GM18861 (cell line): ENCODE measurements at regions not wholly inside any gene's neighbourhood (a gene's known extent, or its start where the extent isn't known, plus 50 kb on each side); places are given as distances from the start of the nearest gene placed in this dataset.

Experiments
- ATAC-seq: cut with Tn5 transposase; IDR thresholded peaks from one replicate; pipeline ENCODE4 v1.9.1; 2021; ENCODE audit not compliant: unreplicated experiment

GRCh38 chr11:116563028-116563711 is 209.6 kb downstream of the BUD13 start:
- ATAC-seq: no peak

GRCh38 chr11:116560589-116560988 is 212.2 kb downstream of the BUD13 start:
- no peak for ATAC-seq

- no peak for ATAC-seq
These were observed 214.1 kb downstream of the BUD13 start for GRCh38 chr11:116558504-116559211.

- no peak for ATAC-seq
These were observed 215.5 kb downstream of the BUD13 start for GRCh38 chr11:116557282-116557681.

- ATAC-seq: no peak
These were observed 216.3 kb downstream of the BUD13 start for GRCh38 chr11:116556483-116556882.

- no peak for ATAC-seq
These were observed 219.3 kb downstream of the BUD13 start for GRCh38 chr11:116553482-116553881.

- ATAC-seq: no peak
These were observed 221.2 kb downstream of the BUD13 start for GRCh38 chr11:116551576-116551975.

- ATAC-seq: no peak
These were observed 224.5 kb downstream of the BUD13 start for GRCh38 chr11:116548256-116548655.

GRCh38 chr11:116547571-116547970 is 225.2 kb downstream of the BUD13 start:
- no peak for ATAC-seq

- no peak for ATAC-seq
These were observed 226.9 kb downstream of the BUD13 start for GRCh38 chr11:116545912-116546311.

- no peak for ATAC-seq
These were observed 228.1 kb downstream of the BUD13 start for GRCh38 chr11:116544721-116545120.

GRCh38 chr11:116543911-116544475 is 228.8 kb downstream of the BUD13 start:
- no peak for ATAC-seq

- ATAC-seq: no peak
These were observed 229.7 kb downstream of the BUD13 start for GRCh38 chr11:116543099-116543498.

- no peak for ATAC-seq
These were observed 230.4 kb downstream of the BUD13 start for GRCh38 chr11:116542406-116542805.

GRCh38 chr11:116541460-116541859 is 231.3 kb downstream of the BUD13 start:
- ATAC-seq: no peak

- no peak for ATAC-seq
These were observed 232.0 kb downstream of the BUD13 start for GRCh38 chr11:116540645-116541304.

GRCh38 chr11:116539836-116540418 is 232.9 kb downstream of the BUD13 start:
- ATAC-seq: no peak

GRCh38 chr11:116539211-116539610 is 233.6 kb downstream of the BUD13 start:
- no peak for ATAC-seq

- ATAC-seq: no peak
These were observed 234.1 kb downstream of the BUD13 start for GRCh38 chr11:116538677-116539076.

GRCh38 chr11:116537709-116538108 is 235.1 kb downstream of the BUD13 start:
- ATAC-seq: no peak

GRCh38 chr11:116537121-116537520 is 235.7 kb downstream of the BUD13 start:
- no peak for ATAC-seq
